Suprapubic skin (tissue), 4 donors: ENCODE measurements at regions not wholly inside any gene's neighbourhood (a gene's known extent, or its start where the extent isn't known, plus 50 kb on each side); places are given as distances from the start of the nearest gene placed in this dataset.

Source experiments
- DNase-seq, 2 donors: peaks; one replicate each; pipeline ENCODE4 v3.0.0-alpha.2; 2019; ENCODE audit warnings: low spot score in 2 of 2
- H3K27ac ChIP-seq: fragments of 200-600 bp; sonication (generic); one replicate; pipeline ENCODE4 v1.5.1; 2019
- H3K27me3 ChIP-seq: fragments of 200-600 bp; sonication (generic); one replicate; pipeline ENCODE4 v1.5.1; 2019
- H3K36me3 ChIP-seq: fragments of 200-600 bp; sonication (generic); one replicate; pipeline ENCODE4 v1.5.1; 2019
- H3K4me1 ChIP-seq: fragments of 200-600 bp; sonication (generic); one replicate; pipeline ENCODE4 v1.5.1; 2019
- H3K4me3 ChIP-seq: fragments of 200-600 bp; sonication (generic); one replicate; pipeline ENCODE4 v1.5.1; 2019; ENCODE audit warnings: mild to moderate bottlenecking
- H3K9me3 ChIP-seq: fragments of 200-600 bp; sonication (generic); one replicate; pipeline ENCODE4 v1.5.1; 2019
- EP300 ChIP-seq: sonication (generic); formaldehyde crosslinking; IDR thresholded peaks from one replicate; pipeline ENCODE4 v1.6.1; 2017; ENCODE audit warnings: antibody characterized with exemption
- POLR2A ChIP-seq, 2 donors: fragments of 450-650 bp; IDR thresholded peaks; one replicate each; pipeline ENCODE4 v1.6.1; 2017; ENCODE audit warnings: antibody characterized with exemption in 2 of 2, mild to moderate bottlenecking in 2 of 2, moderate library complexity in 2 of 2
- POLR2AphosphoS5 ChIP-seq, 3 donors: sonication (generic); formaldehyde crosslinking; IDR thresholded peaks; one replicate each; pipeline ENCODE4 v1.6.1; 2017; ENCODE audit warnings: antibody characterized with exemption in 3 of 3
- WGBS: methylation state at CpG from one replicate; pipeline ENCODE4 v1.1.5; 2018; 5-methylcytosine and 5-hydroxymethylcytosine counted together
- TF ChIP-seq, protein P1 (sequence below), 2 donors: fragments of 200-600 bp in 1 of 2; fragments of 450-650 bp in 1 of 2; sonication (generic) in 1 of 2; IDR thresholded peaks; one replicate each; pipeline ENCODE4 v1.5.1; 2016 to 2019; ENCODE audit warnings: antibody characterized with exemption in 2 of 2, mild to moderate bottlenecking in 1 of 2, moderate library complexity in 1 of 2

GRCh38 chr11:126115816-126116331 is 53.2 kb upstream of the CDON start:
- peak overlapping the region; percentile 83 for H3K27ac ChIP-seq
- TF ChIP-seq, protein P1, sequence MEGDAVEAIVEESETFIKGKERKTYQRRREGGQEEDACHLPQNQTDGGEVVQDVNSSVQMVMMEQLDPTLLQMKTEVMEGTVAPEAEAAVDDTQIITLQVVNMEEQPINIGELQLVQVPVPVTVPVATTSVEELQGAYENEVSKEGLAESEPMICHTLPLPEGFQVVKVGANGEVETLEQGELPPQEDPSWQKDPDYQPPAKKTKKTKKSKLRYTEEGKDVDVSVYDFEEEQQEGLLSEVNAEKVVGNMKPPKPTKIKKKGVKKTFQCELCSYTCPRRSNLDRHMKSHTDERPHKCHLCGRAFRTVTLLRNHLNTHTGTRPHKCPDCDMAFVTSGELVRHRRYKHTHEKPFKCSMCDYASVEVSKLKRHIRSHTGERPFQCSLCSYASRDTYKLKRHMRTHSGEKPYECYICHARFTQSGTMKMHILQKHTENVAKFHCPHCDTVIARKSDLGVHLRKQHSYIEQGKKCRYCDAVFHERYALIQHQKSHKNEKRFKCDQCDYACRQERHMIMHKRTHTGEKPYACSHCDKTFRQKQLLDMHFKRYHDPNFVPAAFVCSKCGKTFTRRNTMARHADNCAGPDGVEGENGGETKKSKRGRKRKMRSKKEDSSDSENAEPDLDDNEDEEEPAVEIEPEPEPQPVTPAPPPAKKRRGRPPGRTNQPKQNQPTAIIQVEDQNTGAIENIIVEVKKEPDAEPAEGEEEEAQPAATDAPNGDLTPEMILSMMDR (IDR thresholded peaks at IDR 0.05), result peak in 1 of 2 donors; percentile 25
- no peak for TF ChIP-seq EP300
- no peak for TF ChIP-seq POLR2A (IDR thresholded peaks at IDR 0.05)
- TF ChIP-seq POLR2AphosphoS5 (IDR thresholded peaks at IDR 0.05), result peak in 2 of 3 donors; percentile 67 to 76
- H3K4me3 ChIP-seq, result no peak overlapping the region
- 21% methylated on average over 12 of the region's 14 CpGs for WGBS
- no peaks in the 10 kb centered on the region for H3K36me3 ChIP-seq
- H3K27me3 ChIP-seq, result no peaks in the 10 kb centered on the region
- peak; percentile 88 for DNase-seq
- H3K4me1 ChIP-seq, result peaks cover 47% of the 10 kb centered on the region
- H3K9me3 ChIP-seq, result no peaks in the 10 kb centered on the region

GRCh38 chr11:126115127-126115495 is 52.4 kb upstream of the CDON start:
- no peak for DNase-seq
- WGBS, result 24% methylated on average over 2 of the region's 4 CpGs
- no peaks in the 10 kb centered on the region for H3K9me3 ChIP-seq
- no peaks in the 10 kb centered on the region for H3K27me3 ChIP-seq
- H3K27ac ChIP-seq, result peak overlapping the region; percentile 83
- TF ChIP-seq POLR2AphosphoS5 (IDR thresholded peaks at IDR 0.05) (no peak), EP300 (no peak), POLR2A (IDR thresholded peaks at IDR 0.05) (no peak)
- TF ChIP-seq, protein P1 (IDR thresholded peaks at IDR 0.05), result no peak
- H3K4me3 ChIP-seq, result no peak overlapping the region
- H3K36me3 ChIP-seq, result no peaks in the 10 kb centered on the region
- H3K4me1 ChIP-seq, result peaks cover 47% of the 10 kb centered on the region

GRCh38 chr11:126114486-126115126 is 51.9 kb upstream of the CDON start:
- DNase-seq, result no peak
- Histone ChIP-seq H3K27me3 (no peaks in the 10 kb centered on the region), H3K4me3 (no peak overlapping the region), H3K36me3 (no peaks in the 10 kb centered on the region), H3K4me1 (peaks cover 47% of the 10 kb centered on the region), H3K27ac (peak overlapping the region; percentile 83), H3K9me3 (no peaks in the 10 kb centered on the region)
- WGBS, result 36% methylated on average over 3 of the region's 6 CpGs
- TF ChIP-seq POLR2AphosphoS5 (IDR thresholded peaks at IDR 0.05) (no peak), EP300 (no peak), POLR2A (IDR thresholded peaks at IDR 0.05) (no peak)
- TF ChIP-seq, protein P1 (IDR thresholded peaks at IDR 0.05), result no peak

DNA sequence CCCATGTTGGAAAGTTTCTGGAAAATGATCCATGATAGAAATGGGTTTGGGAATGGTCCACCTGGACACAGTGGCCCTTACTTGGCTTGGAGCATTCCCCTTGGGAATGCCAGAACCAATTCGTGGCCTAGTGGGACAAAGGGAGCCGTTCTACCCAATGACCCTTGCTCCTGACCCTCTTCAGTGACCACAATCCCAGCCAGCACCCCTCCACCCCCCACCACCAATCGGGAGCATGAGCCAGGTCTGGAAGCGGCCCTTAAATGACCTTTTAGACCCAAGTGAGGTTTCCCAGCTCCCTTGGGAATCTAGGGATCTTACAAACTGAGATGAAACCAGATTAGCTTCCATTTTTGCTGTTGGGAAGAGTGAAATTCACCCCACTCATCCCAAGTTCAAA is 51.3 kb upstream of the CDON start:
- no peak for DNase-seq
- Histone ChIP-seq H3K36me3 (no peaks in the 10 kb centered on the region), H3K27me3 (no peaks in the 10 kb centered on the region), H3K9me3 (no peaks in the 10 kb centered on the region), H3K4me3 (no peak overlapping the region), H3K4me1 (peaks cover 47% of the 10 kb centered on the region), H3K27ac (peak overlapping the region; percentile 83)
- TF ChIP-seq POLR2A (IDR thresholded peaks at IDR 0.05) (no peak), POLR2AphosphoS5 (IDR thresholded peaks at IDR 0.05) (peak in 1 of 3 donors; percentile 5)
- 48% methylated on average over 4 of the region's 4 CpGs for WGBS

- 9% methylated on average over 7 of the region's 7 CpGs for WGBS
- no peak overlapping the region for H3K4me3 ChIP-seq
Measured at GRCh38 chr11:126113515-126113957, 50.9 kb upstream of the CDON start.

More at GRCh38 chr11:126113515-126113957, 50.9 kb upstream of the CDON start:
- TF ChIP-seq EP300 (no peak), POLR2AphosphoS5 (IDR thresholded peaks at IDR 0.05) (peak in 2 of 3 donors; percentile 65 to 81), POLR2A (IDR thresholded peaks at IDR 0.05) (peak in 1 of 2 donors; percentile 40)
- TF ChIP-seq, protein P1 (IDR thresholded peaks at IDR 0.05), result no peak
- H3K4me1 ChIP-seq, result peaks cover 47% of the 10 kb centered on the region
- no peaks in the 10 kb centered on the region for H3K36me3 ChIP-seq
- DNase-seq, result peak; percentile 94 to 95
- peak overlapping the region; percentile 86 for H3K27ac ChIP-seq
- no peaks in the 10 kb centered on the region for H3K27me3 ChIP-seq
- no peaks in the 10 kb centered on the region for H3K9me3 ChIP-seq
